ENCODE measurements at regions not wholly inside any gene's neighbourhood (a gene's known extent, or its start where the extent isn't known, plus 50 kb on each side); places are given as distances from the start of the nearest gene placed in this dataset.

GRCh38 chr11:70757241-70757640 lies 358.9 kb downstream of the CTTN start:
- TF ChIP-seq CTCF (IDR thresholded peaks at IDR 0.05; ENCODE audit: borderline replicate concordance, extremely low read depth, low read length, poor library complexity, severe bottlenecking), result no peak
- TF ChIP-seq EZH2 (IDR thresholded peaks at IDR 0.05; ENCODE audit: borderline replicate concordance, low read depth, low read length, severe bottlenecking), result no peak
